Right renal pelvis (tissue), 4 donors: ENCODE measurements at regions not wholly inside any gene's neighbourhood (a gene's known extent, or its start where the extent isn't known, plus 50 kb on each side); places are given as distances from the start of the nearest gene placed in this dataset.

Source experiments
- DNase-seq, 4 donors: peaks; one replicate each; pipeline ENCODE4 v3.0.0-alpha.2; 2013; ENCODE audit warnings: low read depth in 4 of 4, low spot score in 3 of 4, missing footprints in 1 of 4

DNA sequence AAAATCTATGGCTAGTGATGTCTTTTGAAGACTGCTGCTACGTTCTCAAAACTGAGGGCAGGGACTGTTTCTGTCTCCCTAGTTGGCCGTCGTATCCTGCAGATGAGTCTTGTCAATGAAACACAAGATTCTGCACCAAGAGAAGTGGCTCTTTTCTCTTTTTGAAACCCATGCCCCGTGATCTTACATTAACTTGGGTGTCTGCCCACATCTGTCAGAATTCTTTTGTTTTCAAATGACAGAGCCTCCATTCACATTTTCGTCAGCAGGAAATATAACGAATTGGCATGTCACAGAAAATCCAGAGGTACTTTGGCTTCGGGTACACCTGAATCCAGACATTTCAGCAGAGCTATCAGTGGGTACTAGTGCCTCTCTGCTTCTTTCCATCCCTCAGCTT, 331.3 kb upstream of the PROK2 start:
- DNase-seq: no peak

DNA sequence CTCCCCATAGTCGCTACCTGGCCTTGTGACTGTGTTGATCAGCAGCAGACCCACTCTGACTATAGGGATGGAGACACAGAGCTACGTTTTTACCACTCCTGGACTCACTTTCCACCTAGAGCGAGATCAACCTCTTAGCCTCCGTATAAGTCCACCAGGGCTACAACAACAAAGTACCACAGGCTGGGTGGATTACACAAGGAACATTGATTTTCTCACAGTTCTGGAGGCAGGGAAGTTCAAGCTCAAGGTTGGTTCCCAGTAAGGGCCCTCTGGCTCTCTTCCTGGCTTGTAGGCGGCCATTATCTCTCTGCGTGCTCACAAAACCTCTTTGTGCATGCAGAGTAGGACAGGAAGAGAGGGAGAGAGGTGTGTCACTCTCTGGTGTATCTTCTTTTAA, 330.4 kb upstream of the PROK2 start:
- no peak for DNase-seq

DNA sequence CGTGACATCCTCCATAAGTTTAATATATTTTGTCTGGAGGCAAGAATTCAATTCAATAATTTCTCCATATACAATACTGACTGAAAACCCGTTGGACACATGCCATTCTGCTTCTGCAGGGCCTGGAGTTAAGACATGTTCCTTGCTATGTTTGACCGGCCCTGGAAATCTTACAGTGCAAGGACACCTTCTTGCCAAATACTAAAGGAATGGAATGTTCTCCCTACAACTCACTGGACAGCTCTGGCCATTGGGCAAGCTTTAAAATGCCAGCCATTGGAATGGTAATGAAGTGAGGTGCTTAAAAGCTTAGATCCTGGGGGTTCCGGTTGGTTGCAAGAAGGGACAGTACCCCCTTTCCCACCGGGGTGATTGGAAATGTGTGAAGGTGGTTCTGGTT, 329.8 kb upstream of the PROK2 start:
- no peak for DNase-seq

DNA sequence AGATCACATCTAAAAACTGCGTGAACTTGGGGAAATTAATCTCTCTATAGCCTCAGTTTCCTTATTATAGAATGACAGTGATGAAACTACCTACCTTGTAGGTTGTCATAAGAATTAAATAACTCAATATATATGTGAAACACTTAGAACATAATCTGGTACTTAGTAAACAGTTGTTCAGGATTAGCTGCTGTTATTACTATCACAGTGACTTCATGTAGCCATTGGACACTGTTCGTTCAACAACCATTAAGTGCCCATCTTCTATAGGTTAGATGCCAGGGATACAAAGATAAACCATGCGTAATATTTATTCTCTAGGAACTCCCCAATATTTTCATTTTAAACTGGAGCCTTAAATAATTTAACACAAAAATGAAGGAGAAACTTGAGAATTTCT, 329.0 kb upstream of the PROK2 start:
- DNase-seq: no peak

DNA sequence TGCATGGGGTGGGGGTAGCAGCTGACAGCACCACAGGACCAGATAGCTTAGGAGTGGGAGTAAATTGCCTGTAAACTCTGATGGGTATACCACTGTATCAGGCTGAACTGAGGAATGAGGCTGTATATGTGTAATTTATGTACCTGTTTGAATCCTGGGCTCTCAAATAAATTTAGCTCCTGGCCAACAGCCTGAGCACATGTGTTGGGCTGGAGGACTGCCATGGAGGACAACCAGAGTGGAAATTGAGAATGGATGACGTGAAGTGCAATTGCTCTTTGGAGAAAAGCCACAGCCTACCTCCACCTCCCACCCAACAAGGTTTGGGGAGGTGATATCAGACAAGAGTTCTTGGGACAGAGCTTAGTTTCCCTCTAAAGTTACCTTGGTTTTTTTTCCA, 328.6 kb upstream of the PROK2 start:
- DNase-seq: no peak

DNA sequence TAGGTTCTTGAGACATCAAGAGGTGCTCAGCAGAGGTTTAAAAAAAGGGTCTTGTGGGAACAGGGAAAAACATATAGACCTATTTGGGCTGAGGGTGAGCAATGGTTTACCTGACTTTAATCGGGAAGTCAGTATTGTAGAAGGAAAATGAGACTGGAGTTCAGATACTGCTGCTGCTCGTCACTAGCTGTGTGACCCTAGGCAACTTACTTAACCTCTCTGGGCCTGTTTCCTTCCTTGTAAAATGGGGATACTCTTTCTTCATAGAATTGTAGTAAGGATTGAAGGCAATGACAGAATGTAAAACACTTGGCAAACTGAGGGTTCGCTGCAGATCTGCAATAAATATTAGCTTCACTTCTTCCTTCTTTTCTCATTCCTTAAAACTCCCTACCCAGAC, 327.5 kb upstream of the PROK2 start:
- DNase-seq: no peak

DNA sequence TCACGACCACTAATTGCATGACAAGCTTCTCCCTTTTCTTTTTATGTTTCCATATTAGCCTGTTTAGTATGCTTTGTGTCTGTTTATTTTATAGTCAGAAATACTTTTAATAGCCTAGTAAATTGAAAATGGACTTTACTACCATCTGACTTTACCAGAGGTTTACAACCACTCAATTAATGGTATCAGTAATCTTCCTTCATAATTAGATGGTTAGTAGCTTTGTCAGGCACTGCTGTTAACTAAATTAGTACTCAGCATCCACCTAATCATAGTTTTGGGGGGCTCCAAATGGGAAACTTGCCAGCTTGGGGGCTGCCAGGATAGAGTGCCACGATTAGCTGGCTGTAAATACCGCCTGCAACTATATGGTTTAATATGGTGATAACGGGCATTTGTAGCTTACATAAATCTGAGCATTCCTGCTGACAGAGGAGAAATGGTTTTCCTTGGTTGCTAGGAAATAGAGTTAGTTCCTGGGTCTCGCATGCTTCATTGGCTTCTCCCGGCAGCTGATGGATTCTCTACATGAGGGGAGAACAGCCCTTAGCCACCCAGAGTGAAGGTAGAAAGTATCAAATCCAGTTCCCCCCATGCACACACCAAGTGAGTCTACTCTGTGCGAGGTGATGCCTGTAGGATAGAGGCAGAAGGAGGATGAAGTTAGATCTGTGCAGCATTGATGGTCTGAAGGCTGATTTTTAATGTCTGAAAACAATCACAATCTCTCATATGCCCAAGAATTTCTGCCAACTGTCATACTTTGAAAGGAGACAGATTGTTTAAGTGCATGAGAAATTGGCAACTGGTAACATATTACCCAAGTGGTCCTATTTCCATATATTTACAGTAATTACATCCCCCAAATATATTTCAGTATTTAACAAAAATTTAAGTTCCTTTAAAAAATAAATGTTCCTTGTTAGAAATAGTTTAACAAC, 326.6 kb upstream of the PROK2 start:
- DNase-seq: no peak

DNA sequence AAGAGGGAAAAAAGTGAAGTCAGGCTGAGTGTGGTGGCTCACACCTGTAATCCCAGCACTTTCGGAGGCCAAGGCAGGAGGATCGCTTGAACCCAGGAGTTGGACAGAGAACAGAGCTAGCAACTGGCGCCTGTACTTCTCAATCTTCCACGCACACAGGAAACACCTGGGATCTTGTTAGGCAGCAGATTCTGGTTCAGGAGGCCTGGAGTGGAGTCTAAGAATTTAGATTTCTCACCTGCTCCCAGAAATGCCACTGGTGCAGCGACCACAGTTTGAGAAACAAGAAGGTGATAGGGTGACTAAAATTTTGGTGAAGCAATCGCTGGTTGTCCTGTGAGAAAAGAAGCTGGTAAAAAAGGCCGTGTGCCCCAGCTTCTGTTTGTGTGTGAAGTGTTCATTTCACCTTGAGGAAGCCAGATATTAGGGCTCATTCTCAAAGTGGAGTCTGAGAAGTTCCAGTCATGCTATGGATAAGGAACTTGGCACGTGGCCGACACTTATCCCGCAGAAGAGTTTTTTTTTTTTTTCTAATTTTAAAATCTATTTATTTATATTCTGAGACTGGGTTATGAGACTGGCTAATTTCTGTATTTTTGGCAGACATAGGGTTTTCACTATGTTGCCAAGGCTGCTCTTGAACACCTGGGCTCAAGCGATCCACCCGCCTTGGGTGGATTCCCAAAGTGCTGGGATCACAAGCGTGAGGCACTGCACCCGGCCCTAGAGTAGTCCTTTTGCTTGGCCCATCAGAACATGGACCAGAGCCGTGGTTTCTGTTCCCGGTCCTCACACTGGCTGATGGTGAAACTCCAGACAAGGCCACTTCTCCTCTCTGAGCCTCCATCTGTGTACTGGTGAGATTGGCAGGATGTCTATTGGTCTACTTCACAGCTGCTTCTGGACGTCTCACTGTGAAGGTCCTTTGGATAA, 324.6 kb upstream of the PROK2 start:
- DNase-seq: no peak

DNA sequence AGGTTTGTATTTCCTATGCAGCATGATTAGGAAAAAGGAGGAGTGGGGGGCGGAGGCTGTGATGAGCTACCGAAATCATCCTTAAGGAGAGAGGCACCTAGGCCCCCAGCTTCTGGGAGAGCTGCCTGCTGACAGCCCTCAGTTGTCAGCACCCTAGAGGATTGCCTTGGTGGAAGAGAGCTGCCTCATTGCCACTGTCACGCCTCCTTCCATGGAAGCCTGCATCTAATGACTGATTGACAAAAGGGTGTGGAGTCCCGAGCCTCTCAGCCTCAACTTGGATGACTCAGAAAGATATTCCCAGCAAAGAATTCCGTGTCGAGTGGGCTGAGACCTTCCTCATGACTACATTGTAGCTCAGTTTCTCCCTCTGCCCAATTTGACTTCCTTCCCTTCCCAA, 320.4 kb upstream of the PROK2 start:
- no peak for DNase-seq

DNA sequence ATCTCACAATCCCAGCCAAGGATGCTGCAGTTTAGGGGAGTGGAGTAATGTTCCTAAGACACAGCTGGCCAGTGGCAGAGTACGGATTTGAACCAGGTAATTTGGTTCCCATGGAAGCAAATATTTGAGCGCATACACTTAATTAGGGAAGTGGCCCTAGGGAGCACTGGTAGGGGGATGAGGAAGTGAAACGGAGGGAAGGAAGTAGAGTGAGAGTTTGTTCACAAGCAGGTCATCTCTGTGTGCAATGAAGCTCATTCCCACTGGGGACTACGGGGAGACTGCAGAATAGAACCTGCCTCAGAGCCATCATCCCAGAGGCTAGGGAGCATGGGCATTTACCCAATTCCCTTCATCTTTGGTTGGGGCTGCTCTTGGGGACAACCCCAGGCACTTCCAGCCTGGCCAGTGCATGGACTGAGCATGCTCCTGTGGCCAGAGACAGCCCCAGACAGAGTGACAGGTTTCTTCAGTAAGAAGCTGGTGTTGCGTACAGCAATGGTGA, 317.2 kb upstream of the PROK2 start:
- DNase-seq: no peak

DNA sequence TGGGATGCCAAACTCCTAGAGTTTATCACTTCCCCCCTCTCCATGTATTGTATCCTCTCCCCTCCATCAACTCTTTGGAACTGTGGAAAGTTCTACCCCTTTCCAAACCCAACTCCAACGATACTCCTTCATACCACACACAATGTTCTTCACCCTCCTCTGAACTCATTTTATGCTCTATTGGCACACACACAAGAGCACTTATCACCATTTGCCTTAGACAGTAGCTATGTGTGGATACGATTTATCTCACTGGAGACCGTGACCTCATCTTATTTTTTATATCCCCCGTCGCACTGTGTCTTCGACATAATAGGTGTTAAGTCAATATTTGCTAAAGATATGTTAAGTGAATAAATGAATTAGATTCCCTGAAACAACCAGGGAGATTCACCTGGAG, 316.5 kb upstream of the PROK2 start:
- DNase-seq: no peak

DNA sequence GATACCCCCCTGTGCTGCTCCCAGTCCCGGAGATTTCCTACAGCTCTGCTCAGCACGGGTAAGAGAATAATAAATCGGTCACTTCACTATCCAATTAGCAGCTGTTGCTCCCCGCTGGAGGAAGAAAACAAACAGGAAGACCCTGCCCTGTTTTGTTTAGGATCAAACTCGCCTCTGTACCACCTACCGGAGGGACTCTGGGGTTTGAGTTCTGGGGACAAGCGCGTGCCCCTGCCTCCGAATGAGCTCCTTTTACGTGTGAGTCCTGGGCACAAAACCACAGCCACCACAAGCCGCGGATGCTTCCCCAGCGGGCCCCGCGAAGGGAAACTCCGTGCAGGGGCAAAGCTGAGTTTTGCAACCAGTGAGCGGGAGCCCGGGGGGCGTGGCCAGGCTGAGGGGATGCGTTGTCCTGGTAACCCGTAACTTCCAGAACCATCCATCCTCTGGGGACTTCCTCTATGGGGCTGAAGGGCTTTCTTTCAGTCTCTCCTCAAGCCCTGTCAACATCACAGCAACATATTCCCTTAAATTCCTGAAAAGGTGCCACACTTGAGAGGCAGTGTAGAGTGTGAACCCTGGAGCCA, 315.7 kb upstream of the PROK2 start:
- peak in 3 of 4 donors; percentile 63 to 72 (median 65) for DNase-seq

DNA sequence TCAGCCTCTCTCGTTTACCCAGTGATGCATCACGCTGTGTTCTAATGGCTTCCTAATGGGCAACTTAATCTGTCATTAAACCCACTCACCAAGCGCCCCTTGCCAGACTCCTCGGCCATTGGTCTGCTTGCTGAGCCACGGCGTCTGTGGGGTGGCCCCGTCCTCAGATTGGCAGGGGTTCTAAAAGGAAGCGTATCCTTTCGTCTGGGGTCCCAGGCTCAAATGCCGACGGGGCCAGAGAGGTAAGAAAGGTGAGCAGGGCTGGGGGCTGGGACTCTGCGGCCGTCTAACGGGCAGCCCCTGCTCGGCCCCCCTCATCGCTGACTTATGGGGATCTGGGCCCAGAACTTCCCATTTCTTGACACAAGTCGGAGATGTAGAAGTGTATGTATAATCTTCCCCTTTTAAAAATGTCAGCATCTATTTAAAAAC, 315.1 kb upstream of the PROK2 start:
- no peak for DNase-seq

DNA sequence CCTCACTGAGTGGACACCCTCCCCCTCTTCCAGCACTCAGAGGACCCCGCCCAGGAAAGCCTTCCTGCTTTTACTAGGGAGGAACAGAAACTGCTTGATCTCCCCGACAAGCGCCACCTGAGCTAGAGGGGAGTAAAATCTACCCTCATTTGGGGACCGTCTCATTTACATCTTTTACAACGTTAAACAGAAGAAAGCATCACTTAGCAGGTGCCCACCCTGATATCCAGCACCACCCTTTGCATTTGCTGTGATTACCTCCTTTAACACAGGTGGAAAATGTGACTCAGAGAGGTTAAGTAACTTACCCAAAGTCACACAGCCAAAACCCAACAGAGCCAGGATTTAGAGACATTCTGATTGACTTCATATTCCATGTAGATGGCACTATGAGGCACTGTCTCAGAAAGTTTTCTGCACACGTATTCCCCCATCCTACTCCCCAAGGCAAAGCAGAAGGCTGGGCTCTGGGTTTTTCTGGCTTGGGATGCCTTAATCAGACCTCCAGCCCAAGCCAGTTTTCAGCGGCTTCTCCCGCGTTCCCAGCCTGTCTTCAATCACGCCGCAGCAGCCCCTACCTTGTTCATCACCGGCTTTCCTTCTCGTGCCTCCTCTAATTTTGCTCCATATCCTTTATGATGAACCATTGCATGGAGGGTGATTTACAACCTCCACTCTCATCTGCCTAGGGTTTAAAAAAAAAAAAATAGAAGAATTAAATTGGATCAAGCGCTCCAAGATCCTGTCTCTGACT, 314.6 kb upstream of the PROK2 start:
- DNase-seq: no peak

DNA sequence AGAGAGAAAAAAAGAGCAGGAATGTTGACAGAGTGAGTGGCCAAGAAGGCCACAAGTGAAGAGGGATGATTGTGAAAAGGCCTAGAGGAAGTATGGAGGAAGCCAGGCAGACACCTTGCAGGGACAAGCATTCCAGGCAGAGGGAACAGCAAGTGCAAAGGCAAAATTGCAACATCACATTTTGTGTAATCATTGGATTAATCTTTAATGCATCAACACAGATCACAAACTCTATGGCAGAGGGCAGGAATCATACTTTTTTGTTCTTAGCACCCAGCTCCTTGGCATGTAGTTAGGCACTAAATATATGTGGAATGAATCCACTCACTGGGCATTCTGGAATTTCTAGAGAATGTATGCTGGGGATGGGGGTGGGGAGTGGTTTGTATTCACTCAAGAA, 312.1 kb upstream of the PROK2 start:
- DNase-seq: no peak

DNA sequence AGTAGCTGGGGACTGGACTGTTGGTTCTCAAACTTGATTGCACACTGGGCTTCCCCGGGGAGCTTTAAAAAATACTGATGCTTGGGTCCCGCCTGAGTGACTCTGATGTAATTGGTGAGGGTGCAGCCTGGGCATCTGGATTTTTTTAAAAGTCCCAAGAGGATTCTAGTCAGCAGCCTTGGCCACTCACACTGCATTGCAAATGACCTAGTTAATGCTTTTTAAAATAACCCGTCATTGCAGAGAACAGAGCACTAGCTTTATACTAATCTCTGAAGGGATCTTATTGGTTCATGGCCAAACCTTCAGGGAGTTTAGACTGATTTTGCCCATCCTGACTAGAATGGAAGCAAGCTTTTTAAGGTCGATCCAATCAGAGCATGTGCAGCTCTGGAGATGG, 310.6 kb upstream of the PROK2 start:
- DNase-seq: no peak

DNA sequence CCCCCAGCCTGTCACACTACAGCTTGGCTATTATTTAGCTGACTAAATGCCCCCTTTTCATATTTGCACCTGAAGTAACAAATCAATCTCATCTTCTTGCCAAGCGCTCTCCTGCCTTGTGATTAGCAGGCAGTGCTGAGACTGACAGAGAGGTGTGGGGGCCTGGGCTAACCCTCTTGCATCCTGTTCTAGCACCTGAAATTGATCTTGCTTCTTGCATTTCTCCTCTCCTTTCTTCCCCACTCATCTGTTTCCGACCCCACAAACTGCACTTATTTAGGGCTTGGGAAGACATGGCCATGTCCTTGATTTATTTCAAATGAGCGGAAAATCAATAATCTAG, 309.0 kb upstream of the PROK2 start:
- no peak for DNase-seq

DNA sequence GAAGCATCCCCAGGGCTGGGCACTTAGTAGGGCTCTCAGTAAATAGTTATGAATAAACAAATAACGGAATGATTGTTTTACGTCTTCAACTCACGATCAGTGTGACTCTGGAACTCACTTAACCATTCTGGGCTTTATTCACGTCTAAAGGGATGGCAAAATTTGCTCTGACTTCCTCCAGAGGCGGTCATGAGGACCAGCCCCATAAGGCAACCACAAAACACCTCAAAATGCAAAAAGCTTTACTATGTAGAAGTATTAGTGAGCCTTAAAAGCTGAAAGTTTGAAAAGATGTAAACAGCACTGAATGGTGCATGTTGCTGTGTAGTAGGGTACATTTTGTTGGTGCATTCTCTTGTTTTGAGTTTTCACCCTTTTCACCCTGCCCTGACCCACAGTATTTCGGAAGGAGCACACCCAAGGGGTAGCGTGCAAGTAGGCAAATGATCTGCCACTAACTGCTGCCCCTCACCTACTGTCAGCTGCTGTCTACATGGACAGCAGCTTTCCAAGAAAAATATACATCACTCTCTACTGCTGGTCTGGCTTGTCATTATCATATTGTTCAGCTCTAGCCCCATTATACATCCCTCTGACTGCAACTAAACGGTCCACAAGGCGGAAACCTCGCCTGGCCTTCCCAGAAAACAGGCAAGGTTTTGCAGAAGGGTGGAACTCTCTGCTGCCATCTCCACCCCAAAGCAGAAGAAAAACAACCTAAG, 308.5 kb upstream of the PROK2 start:
- DNase-seq: no peak

DNA sequence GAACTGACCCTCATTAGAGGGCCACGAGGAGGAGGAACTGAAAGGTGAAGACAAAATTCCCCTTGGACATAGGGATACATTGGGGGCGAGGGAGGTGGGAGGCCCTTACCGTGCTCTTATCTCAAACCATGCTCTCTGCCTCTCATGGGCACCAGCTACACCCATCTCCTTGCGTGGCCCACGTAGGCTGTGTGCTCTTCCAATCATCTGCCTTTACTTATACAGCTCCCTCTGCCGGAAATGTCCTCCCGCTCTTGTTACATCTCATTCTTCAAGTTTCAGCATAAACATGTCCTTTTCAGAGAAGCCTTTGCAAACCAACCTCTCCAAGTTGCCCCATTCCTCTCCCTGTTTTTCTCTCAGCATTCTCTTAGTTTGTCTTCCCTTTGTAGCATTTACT, 307.8 kb upstream of the PROK2 start:
- DNase-seq: no peak
